ENCODE measurements at regions not wholly inside any gene's neighbourhood (a gene's known extent, or its start where the extent isn't known, plus 50 kb on each side); places are given as distances from the start of the nearest gene placed in this dataset.

DNA sequence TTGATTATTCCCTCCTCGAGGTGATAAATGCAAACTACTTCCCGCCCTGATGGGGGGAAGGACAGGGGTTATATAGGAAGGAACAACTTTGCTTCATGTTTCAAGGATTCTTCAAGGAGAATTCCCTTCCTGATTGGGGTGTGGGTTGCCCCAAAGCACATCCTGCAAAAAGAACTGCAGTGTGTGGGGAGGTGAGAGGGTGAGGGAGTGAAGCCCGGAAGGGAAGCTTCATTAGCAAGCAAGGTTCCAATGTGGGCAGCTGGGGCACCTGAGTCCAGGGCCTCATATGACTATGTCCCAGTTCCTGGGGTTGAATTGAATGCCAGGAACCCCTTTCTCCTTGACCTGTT lies 326.0 kb downstream of the MN1 start:
- Histone ChIP-seq H3K36me3 (no peaks in the 10 kb centered on the region), H3K4me3 (no peak overlapping the region), H3K9me3 (no peaks in the 10 kb centered on the region), H3K27me3 (no peaks in the 10 kb centered on the region), H3K27ac (no peak overlapping the region), H3K4me1 (peaks cover 9% of the 10 kb centered on the region)
- DNase-seq (ENCODE audit: extremely low spot score in 2 of 2): no peak
- TF ChIP-seq POLR2AphosphoS5 (IDR thresholded peaks at IDR 0.05; ENCODE audit: insufficient read depth in 1 of 2, low read depth in 1 of 2) (no peak), POLR2A (IDR thresholded peaks at IDR 0.05) (no peak)
- TF ChIP-seq, protein P1, sequence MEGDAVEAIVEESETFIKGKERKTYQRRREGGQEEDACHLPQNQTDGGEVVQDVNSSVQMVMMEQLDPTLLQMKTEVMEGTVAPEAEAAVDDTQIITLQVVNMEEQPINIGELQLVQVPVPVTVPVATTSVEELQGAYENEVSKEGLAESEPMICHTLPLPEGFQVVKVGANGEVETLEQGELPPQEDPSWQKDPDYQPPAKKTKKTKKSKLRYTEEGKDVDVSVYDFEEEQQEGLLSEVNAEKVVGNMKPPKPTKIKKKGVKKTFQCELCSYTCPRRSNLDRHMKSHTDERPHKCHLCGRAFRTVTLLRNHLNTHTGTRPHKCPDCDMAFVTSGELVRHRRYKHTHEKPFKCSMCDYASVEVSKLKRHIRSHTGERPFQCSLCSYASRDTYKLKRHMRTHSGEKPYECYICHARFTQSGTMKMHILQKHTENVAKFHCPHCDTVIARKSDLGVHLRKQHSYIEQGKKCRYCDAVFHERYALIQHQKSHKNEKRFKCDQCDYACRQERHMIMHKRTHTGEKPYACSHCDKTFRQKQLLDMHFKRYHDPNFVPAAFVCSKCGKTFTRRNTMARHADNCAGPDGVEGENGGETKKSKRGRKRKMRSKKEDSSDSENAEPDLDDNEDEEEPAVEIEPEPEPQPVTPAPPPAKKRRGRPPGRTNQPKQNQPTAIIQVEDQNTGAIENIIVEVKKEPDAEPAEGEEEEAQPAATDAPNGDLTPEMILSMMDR (IDR thresholded peaks at IDR 0.05): no peak
- intact Hi-C loops (cut with DNase I): no loop called here

GRCh38 chr22:27476318-27476717 lies 325.2 kb downstream of the MN1 start:
- no peak overlapping the region for H3K27ac ChIP-seq
- DNase-seq (ENCODE audit: extremely low spot score in 2 of 2): no peak

GRCh38 chr22:27476729-27477128 lies 324.8 kb downstream of the MN1 start:
- Histone ChIP-seq H3K9me3 (no peaks in the 10 kb centered on the region), H3K4me3 (no peak overlapping the region), H3K4me1 (peaks cover 9% of the 10 kb centered on the region), H3K27ac (no peak overlapping the region), H3K27me3 (no peaks in the 10 kb centered on the region), H3K36me3 (no peaks in the 10 kb centered on the region)
- no peak for DNase-seq (ENCODE audit: extremely low spot score in 2 of 2)
- intact Hi-C loops (cut with DNase I): no loop called here
- TF ChIP-seq POLR2AphosphoS5 (IDR thresholded peaks at IDR 0.05; ENCODE audit: insufficient read depth in 1 of 2, low read depth in 1 of 2) (no peak), POLR2A (IDR thresholded peaks at IDR 0.05) (no peak)
- TF ChIP-seq, protein P1 (IDR thresholded peaks at IDR 0.05): no peak

More at GRCh38 chr22:27476318-27476717, 325.2 kb downstream of the MN1 start:
- Histone ChIP-seq H3K4me3 (no peak overlapping the region), H3K4me1 (peaks cover 9% of the 10 kb centered on the region), H3K36me3 (no peaks in the 10 kb centered on the region), H3K27me3 (no peaks in the 10 kb centered on the region), H3K9me3 (no peaks in the 10 kb centered on the region)
- no peak for TF ChIP-seq POLR2A (IDR thresholded peaks at IDR 0.05)
- TF ChIP-seq, protein P1 (IDR thresholded peaks at IDR 0.05): no peak
- no peak for TF ChIP-seq POLR2AphosphoS5 (IDR thresholded peaks at IDR 0.05; ENCODE audit: insufficient read depth in 1 of 2, low read depth in 1 of 2)
- intact Hi-C loops (cut with DNase I): no loop called here

- H3K27me3 ChIP-seq: no peaks in the 10 kb centered on the region
- no peaks in the 10 kb centered on the region for H3K36me3 ChIP-seq
- peaks cover 9% of the 10 kb centered on the region for H3K4me1 ChIP-seq
- no peaks in the 10 kb centered on the region for H3K9me3 ChIP-seq
- DNase-seq (ENCODE audit: extremely low spot score in 2 of 2): no peak
- intact Hi-C loops (cut with DNase I): no loop called here
- H3K27ac ChIP-seq: no peak overlapping the region
- H3K4me3 ChIP-seq: no peak overlapping the region
- TF ChIP-seq, protein P1 (IDR thresholded peaks at IDR 0.05): no peak
- TF ChIP-seq POLR2AphosphoS5 (IDR thresholded peaks at IDR 0.05; ENCODE audit: insufficient read depth in 1 of 2, low read depth in 1 of 2) (no peak), POLR2A (IDR thresholded peaks at IDR 0.05) (no peak)
These were observed 324.4 kb downstream of the MN1 start for GRCh38 chr22:27477171-27477570.

- Histone ChIP-seq H3K36me3 (no peaks in the 10 kb centered on the region), H3K9me3 (no peaks in the 10 kb centered on the region), H3K27me3 (no peaks in the 10 kb centered on the region), H3K4me3 (no peak overlapping the region), H3K27ac (no peak overlapping the region), H3K4me1 (no peaks in the 10 kb centered on the region)
- intact Hi-C loops (cut with DNase I): no loop called here
- TF ChIP-seq POLR2AphosphoS5 (IDR thresholded peaks at IDR 0.05; ENCODE audit: insufficient read depth in 1 of 2, low read depth in 1 of 2) (no peak), POLR2A (IDR thresholded peaks at IDR 0.05) (no peak)
- TF ChIP-seq, protein P1 (IDR thresholded peaks at IDR 0.05): no peak
- no peak for DNase-seq (ENCODE audit: extremely low spot score in 2 of 2)
These were observed 321.1 kb downstream of the MN1 start for GRCh38 chr22:27480487-27480886.

Data from vagina (tissue), 2 donors.